ENCODE measurements at regions not wholly inside any gene's neighbourhood (a gene's known extent, or its start where the extent isn't known, plus 50 kb on each side); places are given as distances from the start of the nearest gene placed in this dataset.
"Not testable (repeated sequence)": the region's sequence is repeated elsewhere in the genome, so short reads cannot be mapped to it uniquely, and the experiment has no call there.

GRCh38 chr20:29120088-29120487 is 2137.4 kb upstream of the DEFB115 start:
- not testable (repeated sequence) for H3K4me1 ChIP-seq (ENCODE audit: insufficient read depth, low read length); H2BK20ac ChIP-seq (ENCODE audit: low read depth, low read length, poor library complexity, severe bottlenecking); H2BK120ac ChIP-seq (ENCODE audit: low read depth, low read length, poor library complexity, severe bottlenecking); H4K8ac ChIP-seq (replicated peaks; ENCODE audit: insufficient read length, low read depth, low read length); H3K23ac ChIP-seq (ENCODE audit: insufficient read length, low read depth, low read length); H3K56ac ChIP-seq (ENCODE audit: insufficient read length, low read depth, low read length); H3K23me2 ChIP-seq (ENCODE audit: insufficient read length, low read depth, low read length, poor library complexity, severe bottlenecking); H4K20me1 ChIP-seq (ENCODE audit: control insufficient read depth, insufficient read depth, insufficient read length); H2AK5ac ChIP-seq (ENCODE audit: insufficient read length, low read length); H3K9ac ChIP-seq (ENCODE audit: extremely low read depth, insufficient read length, low read length); H3K4me2 ChIP-seq (ENCODE audit: insufficient read depth, insufficient read length, low read length); H3K18ac ChIP-seq (ENCODE audit: insufficient read length, low read depth, low read length); H3T11ph ChIP-seq (ENCODE audit: low read length); H4K91ac ChIP-seq (ENCODE audit: insufficient read length, low read depth, low read length); H3K27ac Mint-ChIP-seq; H3K79me1 ChIP-seq (ENCODE audit: insufficient read depth, low read depth, low read length, poor library complexity, severe bottlenecking); H2AFZ ChIP-seq (ENCODE audit: low read length); DNase-seq; H3K4me3 Mint-ChIP-seq; H2BK5ac ChIP-seq (ENCODE audit: insufficient read length, low read length); H2BK15ac ChIP-seq (ENCODE audit: low read depth, low read length); H3K14ac ChIP-seq (ENCODE audit: insufficient read depth, low read length); H3K4me1 Mint-ChIP-seq; H3K79me2 ChIP-seq (ENCODE audit: insufficient read depth, low read length); H4K5ac ChIP-seq (ENCODE audit: insufficient read length, low read depth, low read length); H3K27me3 Mint-ChIP-seq (ENCODE audit: low read depth); H3K27ac ChIP-seq (ENCODE audit: insufficient read length, low read depth, low read length); H3K4ac ChIP-seq (ENCODE audit: low read depth, low read length); H2BK12ac ChIP-seq (ENCODE audit: insufficient read length, low read depth, low read length); H3K27me3 ChIP-seq (ENCODE audit: insufficient read depth, low read length)
- Mint-ChIP-seq H3K9me3 (peaks cover 97 to 99% of the 10 kb centered on the region in 2 experiments), H3K36me3 (ENCODE audit: insufficient read depth in 1 of 3, low read depth in 3 of 3) (peaks cover 16 to 57% (median 50%) of the 10 kb centered on the region in 3 experiments)
- peaks cover 68% of the 10 kb centered on the region for H3K9me3 ChIP-seq (ENCODE audit: control insufficient read depth, low read depth, low read length)
- no CpG with 5 or more reads among the region's 8 CpGs for WGBS (ENCODE audit: extremely low coverage, insufficient read length, low lambda C conversion rate)

- not testable (repeated sequence) for H3K9ac ChIP-seq (ENCODE audit: extremely low read depth, insufficient read length, low read length); H3K27me3 Mint-ChIP-seq (ENCODE audit: low read depth); H2BK12ac ChIP-seq (ENCODE audit: insufficient read length, low read depth, low read length); H3K23me2 ChIP-seq (ENCODE audit: insufficient read length, low read depth, low read length, poor library complexity, severe bottlenecking); H3K56ac ChIP-seq (ENCODE audit: insufficient read length, low read depth, low read length); H4K5ac ChIP-seq (ENCODE audit: insufficient read length, low read depth, low read length); H3K23ac ChIP-seq (ENCODE audit: insufficient read length, low read depth, low read length); H3K27me3 ChIP-seq (ENCODE audit: insufficient read depth, low read length); H4K20me1 ChIP-seq (ENCODE audit: control insufficient read depth, insufficient read depth, insufficient read length); H3K79me1 ChIP-seq (ENCODE audit: insufficient read depth, low read depth, low read length, poor library complexity, severe bottlenecking); H3T11ph ChIP-seq (ENCODE audit: low read length); H3K4me1 Mint-ChIP-seq; H3K18ac ChIP-seq (ENCODE audit: insufficient read length, low read depth, low read length); H3K27ac Mint-ChIP-seq; H4K8ac ChIP-seq (replicated peaks; ENCODE audit: insufficient read length, low read depth, low read length); H4K91ac ChIP-seq (ENCODE audit: insufficient read length, low read depth, low read length); H3K14ac ChIP-seq (ENCODE audit: insufficient read depth, low read length); H2AK5ac ChIP-seq (ENCODE audit: insufficient read length, low read length); DNase-seq; H2BK15ac ChIP-seq (ENCODE audit: low read depth, low read length); H2AFZ ChIP-seq (ENCODE audit: low read length); H2BK20ac ChIP-seq (ENCODE audit: low read depth, low read length, poor library complexity, severe bottlenecking); H3K4ac ChIP-seq (ENCODE audit: low read depth, low read length); H3K4me2 ChIP-seq (ENCODE audit: insufficient read depth, insufficient read length, low read length); H3K4me3 Mint-ChIP-seq; H2BK5ac ChIP-seq (ENCODE audit: insufficient read length, low read length); H3K79me2 ChIP-seq (ENCODE audit: insufficient read depth, low read length); H3K27ac ChIP-seq (ENCODE audit: insufficient read length, low read depth, low read length); H2BK120ac ChIP-seq (ENCODE audit: low read depth, low read length, poor library complexity, severe bottlenecking); H3K4me1 ChIP-seq (ENCODE audit: insufficient read depth, low read length)
- peaks cover 67% of the 10 kb centered on the region for H3K9me3 ChIP-seq (ENCODE audit: control insufficient read depth, low read depth, low read length)
- H3K9me3 Mint-ChIP-seq = peaks cover 96 to 98% of the 10 kb centered on the region in 2 experiments
- WGBS (ENCODE audit: extremely low coverage, insufficient read length, low lambda C conversion rate) = no CpG with 5 or more reads among the region's 2 CpGs
- H3K36me3 Mint-ChIP-seq (ENCODE audit: insufficient read depth in 1 of 3, low read depth in 3 of 3) = peaks cover 16 to 52% (median 48%) of the 10 kb centered on the region in 3 experiments
Measured at GRCh38 chr20:29120575-29120974, 2136.9 kb upstream of the DEFB115 start.
